HEK293 (cell line): ENCODE measurements at regions not wholly inside any gene's neighbourhood (a gene's known extent, or its start where the extent isn't known, plus 50 kb on each side); places are given as distances from the start of the nearest gene placed in this dataset.

ENCODE experiments used
- CTCF ChIA-PET: fragments of 350-600 bp; formaldehyde crosslinking; extraction: SDS; loops from one replicate; lab custom pipeline; 2021; ENCODE audit warnings: antibody characterized with exemption; lab: Yijun Ruan, JAX
- POLR2A ChIA-PET: fragments of 300-600 bp; formaldehyde crosslinking; extraction: SDS; loops from one replicate; lab custom pipeline; 2020; ENCODE audit warnings: antibody characterized with exemption, inconsistent platforms; lab: Yijun Ruan, JAX
- H3K27ac ChIP-seq: fragments of 200-500 bp; sonication (Bioruptor generic); 2 replicates; pipeline ENCODE4 v1.5.1; 2014; ENCODE audit warnings: low read depth, low read length, control low read depth, inconsistent platforms; ENCODE audit errors: extremely low read depth
- H3K36me3 ChIP-seq, 2 experiments: fragments of 200-500 bp in 1 of 2; sonication (Bioruptor generic) in 1 of 2; 1 replicate in 1 of 2; 2 replicates in 1 of 2; pipeline ENCODE4 v1.5.1; 2014 to 2017; ENCODE audit warnings: inconsistent platforms in 2 of 2, low read length in 2 of 2; ENCODE audit not compliant: control insufficient read depth in 2 of 2, insufficient read depth in 1 of 2
- H3K4me1 ChIP-seq: fragments of 200-500 bp; sonication (Bioruptor generic); 2 replicates; pipeline ENCODE4 v1.5.1; 2014; ENCODE audit warnings: mild to moderate bottlenecking, low read length, inconsistent platforms; ENCODE audit not compliant: control insufficient read depth, insufficient read depth
- H3K4me3 ChIP-seq: 2 replicates; pipeline ENCODE4 v1.5.1; 2011; ENCODE audit warnings: low read depth, mild to moderate bottlenecking, control low read depth, low read length, moderate library complexity
- H3K9me3 ChIP-seq: fragments of 200-500 bp; sonication (Bioruptor generic); 2 replicates; pipeline ENCODE4 v1.5.1; 2014; ENCODE audit warnings: low read depth, low read length, inconsistent platforms; ENCODE audit not compliant: control insufficient read depth, insufficient read depth
- HOXC10 ChIP-seq: sonication (generic); formaldehyde crosslinking; IDR thresholded peaks from 2 replicates; pipeline ENCODE4 v1.8.1; 2023; ENCODE audit warnings: mild to moderate bottlenecking, missing genetic modification reagents
- KLF9 ChIP-seq: fragments of 450-650 bp; formaldehyde crosslinking; IDR thresholded peaks from 2 replicates; pipeline ENCODE4 v1.5.1; 2016; ENCODE audit warnings: missing biosample characterization, missing genetic modification characterization, low read depth
- MEIS1 ChIP-seq: sonication (generic); formaldehyde crosslinking; IDR thresholded peaks from 2 replicates; pipeline ENCODE4 v1.8.1; 2022; ENCODE audit warnings: missing genetic modification reagents, mild to moderate bottlenecking, borderline replicate concordance
- PRDM1 ChIP-seq: fragments of 450-650 bp; formaldehyde crosslinking; IDR thresholded peaks from 2 replicates; pipeline ENCODE4; 2016; ENCODE audit warnings: missing biosample characterization, missing genetic modification characterization
- SCRT2 ChIP-seq: fragments of 450-650 bp; formaldehyde crosslinking; IDR thresholded peaks from 2 replicates; pipeline ENCODE4 v1.5.1; 2016; ENCODE audit warnings: missing biosample characterization, missing genetic modification characterization
- ZBTB44 ChIP-seq: fragments of 450-650 bp; IDR thresholded peaks from 2 replicates; pipeline ENCODE4 v1.5.1; 2018; ENCODE audit warnings: missing biosample characterization, mild to moderate bottlenecking, missing genetic modification characterization
- ZNF23 ChIP-seq: fragments of 450-650 bp; formaldehyde crosslinking; IDR thresholded peaks from 2 replicates; pipeline ENCODE4 v1.5.1; 2016; ENCODE audit warnings: missing biosample characterization, missing genetic modification characterization, borderline replicate concordance
- ZNF26 ChIP-seq: fragments of 450-650 bp; formaldehyde crosslinking; IDR thresholded peaks from 2 replicates; pipeline ENCODE4 v1.5.1; 2016; ENCODE audit warnings: missing biosample characterization, missing genetic modification characterization
- ZNF350 ChIP-seq: fragments of 450-650 bp; formaldehyde crosslinking; IDR thresholded peaks from 2 replicates; pipeline ENCODE4 v1.5.0; 2017; ENCODE audit warnings: missing biosample characterization, mild to moderate bottlenecking, missing genetic modification characterization
- ZNF366 ChIP-seq: fragments of 450-650 bp; formaldehyde crosslinking; conservative IDR thresholded peaks from 2 replicates; pipeline ENCODE4 v1.5.1; 2016; ENCODE audit warnings: missing biosample characterization, missing genetic modification characterization
- ZNF404 ChIP-seq: fragments of 450-650 bp; formaldehyde crosslinking; IDR thresholded peaks from 2 replicates; pipeline ENCODE4 v1.5.1; 2017; ENCODE audit warnings: missing biosample characterization, missing genetic modification characterization
- ZNF433 ChIP-seq: fragments of 450-650 bp; formaldehyde crosslinking; IDR thresholded peaks from 2 replicates; pipeline ENCODE4 v1.5.1; 2016; ENCODE audit warnings: missing biosample characterization, missing genetic modification characterization, low read depth
- ZNF501 ChIP-seq: fragments of 450-650 bp; formaldehyde crosslinking; IDR thresholded peaks from 2 replicates; pipeline ENCODE4 v1.5.1; 2016; ENCODE audit warnings: missing biosample characterization, missing genetic modification characterization
- ZNF510 ChIP-seq: fragments of 450-650 bp; formaldehyde crosslinking; IDR thresholded peaks from 2 replicates; pipeline ENCODE4 v1.5.1; 2018; ENCODE audit warnings: mild to moderate bottlenecking, missing genetic modification characterization, missing biosample characterization; ENCODE audit not compliant: insufficient replicate concordance
- ZNF514 ChIP-seq: fragments of 450-650 bp; formaldehyde crosslinking; IDR thresholded peaks from 2 replicates; pipeline ENCODE4 v1.5.1; 2016; ENCODE audit warnings: missing biosample characterization, missing genetic modification characterization
- ZNF664 ChIP-seq: fragments of 450-650 bp; formaldehyde crosslinking; IDR thresholded peaks from 2 replicates; pipeline ENCODE4 v1.5.1; 2016; ENCODE audit warnings: missing biosample characterization, missing genetic modification characterization
- ZNF830 ChIP-seq: fragments of 450-650 bp; IDR thresholded peaks from 2 replicates; pipeline ENCODE4 v1.5.0; 2018; ENCODE audit warnings: missing biosample characterization, missing genetic modification characterization, low read depth, mild to moderate bottlenecking, moderate library complexity
- TF ChIP-seq, protein P1 (sequence below): fragments of 450-650 bp; formaldehyde crosslinking; IDR thresholded peaks from 2 replicates; pipeline ENCODE4 v1.5.1; 2016; ENCODE audit warnings: missing biosample characterization, missing genetic modification characterization, low read depth
- TF ChIP-seq, protein P2 (sequence below): fragments of 450-650 bp; formaldehyde crosslinking; IDR thresholded peaks from 2 replicates; pipeline ENCODE4 v1.5.1; 2016; ENCODE audit warnings: missing biosample characterization, missing genetic modification characterization
- TF ChIP-seq, protein P3 (sequence below): fragments of 450-650 bp; formaldehyde crosslinking; IDR thresholded peaks from 2 replicates; pipeline ENCODE4 v1.5.1; 2017; ENCODE audit warnings: missing biosample characterization, missing genetic modification characterization

DNA sequence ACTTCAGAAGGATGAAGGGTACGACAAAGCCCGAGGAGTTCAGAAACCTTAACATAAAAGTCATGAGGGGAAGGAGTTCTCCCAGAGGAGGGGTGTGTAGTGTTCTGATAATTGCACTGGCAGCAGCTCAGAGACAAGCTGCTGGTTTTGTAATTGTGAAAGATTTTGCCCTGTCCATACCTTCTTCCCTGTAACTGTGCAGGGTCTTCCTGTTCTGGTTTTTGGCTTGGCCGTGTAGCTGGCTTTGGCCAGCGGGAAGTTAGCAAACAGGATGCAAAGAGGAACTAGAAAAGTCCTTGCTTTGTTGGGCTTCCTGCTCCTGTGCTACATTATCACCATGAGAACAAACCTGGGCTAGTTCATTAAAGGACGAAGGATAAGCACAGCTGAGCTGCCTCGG is 160.8 kb downstream of the LPIN1 start:
- Histone ChIP-seq H3K4me3 (no peak overlapping the region), H3K9me3 (no peaks in the 10 kb centered on the region), H3K27ac (no peak overlapping the region), H3K4me1 (no peaks in the 10 kb centered on the region), H3K36me3 (no peaks in the 10 kb centered on the region)
- POLR2A ChIA-PET = interaction anchor here (0.7 kb wide), 1 partner anchor 777 kb away, joined by 3 read pairs; no protein-coding TSS in a partner anchor
- no peak for TF ChIP-seq ZNF830 (tag by site-specific recombination)
- no peak for TF ChIP-seq ZNF514 (tag by site-specific recombination)
- TF ChIP-seq, protein P1, sequence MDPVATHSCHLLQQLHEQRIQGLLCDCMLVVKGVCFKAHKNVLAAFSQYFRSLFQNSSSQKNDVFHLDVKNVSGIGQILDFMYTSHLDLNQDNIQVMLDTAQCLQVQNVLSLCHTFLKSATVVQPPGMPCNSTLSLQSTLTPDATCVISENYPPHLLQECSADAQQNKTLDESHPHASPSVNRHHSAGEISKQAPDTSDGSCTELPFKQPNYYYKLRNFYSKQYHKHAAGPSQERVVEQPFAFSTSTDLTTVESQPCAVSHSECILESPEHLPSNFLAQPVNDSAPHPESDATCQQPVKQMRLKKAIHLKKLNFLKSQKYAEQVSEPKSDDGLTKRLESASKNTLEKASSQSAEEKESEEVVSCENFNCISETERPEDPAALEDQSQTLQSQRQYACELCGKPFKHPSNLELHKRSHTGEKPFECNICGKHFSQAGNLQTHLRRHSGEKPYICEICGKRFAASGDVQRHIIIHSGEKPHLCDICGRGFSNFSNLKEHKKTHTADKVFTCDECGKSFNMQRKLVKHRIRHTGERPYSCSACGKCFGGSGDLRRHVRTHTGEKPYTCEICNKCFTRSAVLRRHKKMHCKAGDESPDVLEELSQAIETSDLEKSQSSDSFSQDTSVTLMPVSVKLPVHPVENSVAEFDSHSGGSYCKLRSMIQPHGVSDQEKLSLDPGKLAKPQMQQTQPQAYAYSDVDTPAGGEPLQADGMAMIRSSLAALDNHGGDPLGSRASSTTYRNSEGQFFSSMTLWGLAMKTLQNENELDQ (tag by site-specific recombination) = no peak
- TF ChIP-seq ZNF433 (tag by site-specific recombination) = no peak
- TF ChIP-seq ZNF501 (tag by site-specific recombination) = no peak
- no peak for TF ChIP-seq ZNF350 (tag by site-specific recombination)
- TF ChIP-seq HOXC10 (CRISPR knock-in tag) = no peak
- TF ChIP-seq, protein P2, sequence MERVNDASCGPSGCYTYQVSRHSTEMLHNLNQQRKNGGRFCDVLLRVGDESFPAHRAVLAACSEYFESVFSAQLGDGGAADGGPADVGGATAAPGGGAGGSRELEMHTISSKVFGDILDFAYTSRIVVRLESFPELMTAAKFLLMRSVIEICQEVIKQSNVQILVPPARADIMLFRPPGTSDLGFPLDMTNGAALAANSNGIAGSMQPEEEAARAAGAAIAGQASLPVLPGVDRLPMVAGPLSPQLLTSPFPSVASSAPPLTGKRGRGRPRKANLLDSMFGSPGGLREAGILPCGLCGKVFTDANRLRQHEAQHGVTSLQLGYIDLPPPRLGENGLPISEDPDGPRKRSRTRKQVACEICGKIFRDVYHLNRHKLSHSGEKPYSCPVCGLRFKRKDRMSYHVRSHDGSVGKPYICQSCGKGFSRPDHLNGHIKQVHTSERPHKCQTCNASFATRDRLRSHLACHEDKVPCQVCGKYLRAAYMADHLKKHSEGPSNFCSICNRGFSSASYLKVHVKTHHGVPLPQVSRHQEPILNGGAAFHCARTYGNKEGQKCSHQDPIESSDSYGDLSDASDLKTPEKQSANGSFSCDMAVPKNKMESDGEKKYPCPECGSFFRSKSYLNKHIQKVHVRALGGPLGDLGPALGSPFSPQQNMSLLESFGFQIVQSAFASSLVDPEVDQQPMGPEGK (tag by site-specific recombination) = no peak
- TF ChIP-seq ZBTB44 (tag by site-specific recombination) = no peak
- no peak for TF ChIP-seq PRDM1 (tag by site-specific recombination)
- no peak for TF ChIP-seq ZNF23 (tag by site-specific recombination)
- TF ChIP-seq MEIS1 = no peak
- no peak for TF ChIP-seq ZNF664 (tag by site-specific recombination)
- TF ChIP-seq ZNF366 = no peak
- no peak for TF ChIP-seq KLF9 (tag by site-specific recombination)
- TF ChIP-seq, protein P3, sequence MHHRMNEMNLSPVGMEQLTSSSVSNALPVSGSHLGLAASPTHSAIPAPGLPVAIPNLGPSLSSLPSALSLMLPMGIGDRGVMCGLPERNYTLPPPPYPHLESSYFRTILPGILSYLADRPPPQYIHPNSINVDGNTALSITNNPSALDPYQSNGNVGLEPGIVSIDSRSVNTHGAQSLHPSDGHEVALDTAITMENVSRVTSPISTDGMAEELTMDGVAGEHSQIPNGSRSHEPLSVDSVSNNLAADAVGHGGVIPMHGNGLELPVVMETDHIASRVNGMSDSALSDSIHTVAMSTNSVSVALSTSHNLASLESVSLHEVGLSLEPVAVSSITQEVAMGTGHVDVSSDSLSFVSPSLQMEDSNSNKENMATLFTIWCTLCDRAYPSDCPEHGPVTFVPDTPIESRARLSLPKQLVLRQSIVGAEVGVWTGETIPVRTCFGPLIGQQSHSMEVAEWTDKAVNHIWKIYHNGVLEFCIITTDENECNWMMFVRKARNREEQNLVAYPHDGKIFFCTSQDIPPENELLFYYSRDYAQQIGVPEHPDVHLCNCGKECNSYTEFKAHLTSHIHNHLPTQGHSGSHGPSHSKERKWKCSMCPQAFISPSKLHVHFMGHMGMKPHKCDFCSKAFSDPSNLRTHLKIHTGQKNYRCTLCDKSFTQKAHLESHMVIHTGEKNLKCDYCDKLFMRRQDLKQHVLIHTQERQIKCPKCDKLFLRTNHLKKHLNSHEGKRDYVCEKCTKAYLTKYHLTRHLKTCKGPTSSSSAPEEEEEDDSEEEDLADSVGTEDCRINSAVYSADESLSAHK (tag by site-specific recombination) = no peak
- no peak for TF ChIP-seq SCRT2 (tag by site-specific recombination)
- TF ChIP-seq ZNF510 (tag by site-specific recombination) = no peak
- TF ChIP-seq ZNF26 (tag by site-specific recombination) = no peak
- no peak for TF ChIP-seq ZNF404
- TF ChIP-seq, all 188 proteins: peak for 0
- CTCF ChIA-PET = interaction anchor here (0.5 to 0.7 kb wide), 4 partner anchors 57 to 178 kb away, joined by 3 to 4 read pairs (median 3); no protein-coding TSS in a partner anchor
